OCI-LY3 (cell line): ENCODE measurements at regions not wholly inside any gene's neighbourhood (a gene's known extent, or its start where the extent isn't known, plus 50 kb on each side); places are given as distances from the start of the nearest gene placed in this dataset.

ENCODE experiments used
- H2AFZ ChIP-seq: fragments of 200-600, 300-600 bp; shearing (Covaris generic); 2 replicates; pipeline ENCODE4 v1.6.0; 2014; ENCODE audit warnings: antibody characterized with exemption, low read depth, low read length
- H3K27ac ChIP-seq: fragments of 200-600, 300-600 bp; sonication (generic); 2 replicates; pipeline ENCODE4 v1.5.1; 2014; ENCODE audit warnings: mild to moderate bottlenecking, low read length, moderate library complexity, mixed read lengths
- H3K27me3 ChIP-seq: fragments of 200-600, 300-600 bp; sonication (generic); 2 replicates; pipeline ENCODE4 v1.6.1; 2014; ENCODE audit warnings: low read depth, low read length, mixed read lengths
- H3K36me3 ChIP-seq: fragments of 200-600, 300-600 bp; sonication (generic); replicated peaks from 2 replicates; pipeline ENCODE3; 2014; ENCODE audit warnings: low read depth, low read length, mixed read lengths
- H3K4me1 ChIP-seq: fragments of 300-600, 200-600 bp; sonication (generic); 2 replicates; pipeline ENCODE4 v1.6.1; 2014; ENCODE audit warnings: low read length, mixed read lengths
- H3K4me2 ChIP-seq: fragments of 200-600, 300-600 bp; sonication (generic); 2 replicates; pipeline ENCODE4 v1.6.1; 2014; ENCODE audit warnings: low read length, mixed read lengths
- H3K4me3 ChIP-seq: fragments of 300-600, 200-600 bp; sonication (generic); 2 replicates; pipeline ENCODE4 v1.5.1; 2014; ENCODE audit warnings: antibody characterized with exemption, mild to moderate bottlenecking, low read length, moderate library complexity
- H3K79me2 ChIP-seq: fragments of 300-600, 200-600 bp; shearing (Covaris generic); 2 replicates; pipeline ENCODE4 v1.6.1; 2014; ENCODE audit warnings: mild to moderate bottlenecking, low read length, mixed read lengths
- H3K9ac ChIP-seq: fragments of 300-600, 200-600 bp; shearing (Covaris generic); 2 replicates; pipeline ENCODE4 v1.6.0; 2014; ENCODE audit warnings: mild to moderate bottlenecking, low read length, moderate library complexity
- H3K9me3 ChIP-seq: fragments of 200-600, 300-600 bp; shearing (Covaris generic); 2 replicates; pipeline ENCODE4 v1.6.1; 2014; ENCODE audit warnings: low read length, mixed read lengths; ENCODE audit not compliant: insufficient read depth
- H4K20me1 ChIP-seq: fragments of 200-600, 300-600 bp; sonication (generic); 2 replicates; pipeline ENCODE4 v1.6.1; 2016; ENCODE audit warnings: low read length, mixed read lengths; ENCODE audit not compliant: insufficient read depth
- EZH2phosphoT487 ChIP-seq: fragments of 200-600 bp; shearing (Covaris generic); IDR thresholded peaks from 2 replicates; pipeline ENCODE4 v1.6.1; 2018; ENCODE audit warnings: antibody characterized with exemption, mixed run types, low read depth
- TF ChIP-seq, protein P1 (sequence below): fragments of 200-600, 300-600 bp; sonication (generic); IDR thresholded peaks from 2 replicates; pipeline ENCODE4 v1.5.1; 2014; ENCODE audit warnings: antibody characterized with exemption, low read length, low read depth

DNA sequence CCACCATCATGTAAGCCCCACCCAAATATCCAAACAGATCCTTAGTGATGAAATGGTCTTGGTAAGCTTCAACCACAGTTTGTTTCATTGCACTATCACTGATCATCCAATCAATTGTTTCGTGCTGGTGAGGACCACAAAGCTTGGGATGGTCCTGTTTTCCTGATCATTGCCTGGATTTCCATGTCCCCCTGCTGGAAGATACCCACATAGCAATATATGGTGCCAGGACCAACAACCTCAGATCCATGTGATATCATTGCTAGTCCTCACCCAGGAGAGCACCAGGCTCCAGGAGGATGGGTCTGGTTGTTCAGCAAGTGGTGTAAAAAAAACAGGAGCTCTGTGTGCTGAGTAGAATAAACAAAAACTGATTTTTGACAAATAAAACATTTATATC, 206.5 kb upstream of the SH3BP4 start:
- no peaks in the 10 kb centered on the region for H3K4me1 ChIP-seq
- H3K27ac ChIP-seq, result no peak overlapping the region
- no peaks in the 10 kb centered on the region for H4K20me1 ChIP-seq
- H3K27me3 ChIP-seq, result no peaks in the 10 kb centered on the region
- no peaks in the 10 kb centered on the region for H3K36me3 ChIP-seq
- H2AFZ ChIP-seq, result no peak overlapping the region
- H3K9ac ChIP-seq, result no peak overlapping the region
- no peaks in the 10 kb centered on the region for H3K79me2 ChIP-seq
- no peaks in the 10 kb centered on the region for H3K9me3 ChIP-seq
- no peak overlapping the region for H3K4me3 ChIP-seq
- TF ChIP-seq EZH2phosphoT487, result no peak
- TF ChIP-seq, protein P1, sequence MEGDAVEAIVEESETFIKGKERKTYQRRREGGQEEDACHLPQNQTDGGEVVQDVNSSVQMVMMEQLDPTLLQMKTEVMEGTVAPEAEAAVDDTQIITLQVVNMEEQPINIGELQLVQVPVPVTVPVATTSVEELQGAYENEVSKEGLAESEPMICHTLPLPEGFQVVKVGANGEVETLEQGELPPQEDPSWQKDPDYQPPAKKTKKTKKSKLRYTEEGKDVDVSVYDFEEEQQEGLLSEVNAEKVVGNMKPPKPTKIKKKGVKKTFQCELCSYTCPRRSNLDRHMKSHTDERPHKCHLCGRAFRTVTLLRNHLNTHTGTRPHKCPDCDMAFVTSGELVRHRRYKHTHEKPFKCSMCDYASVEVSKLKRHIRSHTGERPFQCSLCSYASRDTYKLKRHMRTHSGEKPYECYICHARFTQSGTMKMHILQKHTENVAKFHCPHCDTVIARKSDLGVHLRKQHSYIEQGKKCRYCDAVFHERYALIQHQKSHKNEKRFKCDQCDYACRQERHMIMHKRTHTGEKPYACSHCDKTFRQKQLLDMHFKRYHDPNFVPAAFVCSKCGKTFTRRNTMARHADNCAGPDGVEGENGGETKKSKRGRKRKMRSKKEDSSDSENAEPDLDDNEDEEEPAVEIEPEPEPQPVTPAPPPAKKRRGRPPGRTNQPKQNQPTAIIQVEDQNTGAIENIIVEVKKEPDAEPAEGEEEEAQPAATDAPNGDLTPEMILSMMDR, result no peak
- no peak overlapping the region for H3K4me2 ChIP-seq

DNA sequence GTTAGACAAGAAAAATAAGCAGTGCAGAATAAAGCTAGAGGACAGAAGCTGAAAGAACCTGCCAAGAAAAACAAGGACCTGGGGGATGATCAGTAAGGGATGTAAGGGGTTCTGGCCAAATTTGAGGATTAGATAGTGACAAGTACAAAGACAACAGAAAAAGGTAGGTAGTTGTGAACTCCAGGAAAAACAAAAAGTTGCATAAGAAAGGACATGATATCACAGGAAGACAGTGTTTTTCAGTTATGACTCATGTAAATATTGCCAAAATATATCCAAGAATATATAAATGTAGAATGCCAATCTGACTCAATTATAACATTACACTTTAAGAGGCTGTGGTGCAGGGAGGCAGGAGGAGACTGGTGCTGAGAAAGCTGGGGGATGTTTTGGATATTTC, 209.8 kb upstream of the SH3BP4 start:
- no peaks in the 10 kb centered on the region for H4K20me1 ChIP-seq
- TF ChIP-seq, protein P1, result no peak
- TF ChIP-seq EZH2phosphoT487, result no peak

DNA sequence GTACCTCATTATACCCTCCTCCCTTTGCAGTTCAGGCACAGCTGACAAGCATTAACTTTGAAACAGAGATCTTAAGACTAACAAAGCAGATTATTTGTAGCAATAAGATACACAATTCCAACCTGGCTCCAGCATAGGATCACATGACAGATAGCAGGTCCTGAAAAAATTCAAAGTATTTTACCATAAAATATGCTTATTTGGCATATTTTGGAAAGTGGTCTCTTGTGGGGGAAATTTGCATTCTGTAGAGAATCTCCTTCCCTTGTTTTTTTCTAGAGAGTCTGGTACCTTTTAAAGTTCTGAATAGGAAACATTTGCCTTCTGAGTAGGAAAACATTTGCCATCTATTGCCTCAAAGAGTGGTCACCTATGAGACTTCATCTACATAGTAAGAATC, 212.8 kb upstream of the SH3BP4 start:
- Histone ChIP-seq H3K4me1 (no peaks in the 10 kb centered on the region), H3K9ac (no peak overlapping the region), H4K20me1 (no peaks in the 10 kb centered on the region), H3K4me2 (no peak overlapping the region), H3K27ac (no peak overlapping the region), H3K79me2 (no peaks in the 10 kb centered on the region), H3K27me3 (no peaks in the 10 kb centered on the region), H3K9me3 (no peaks in the 10 kb centered on the region), H2AFZ (no peak overlapping the region), H3K36me3 (no peaks in the 10 kb centered on the region), H3K4me3 (no peak overlapping the region)
- no peak for TF ChIP-seq EZH2phosphoT487

More for the DNA sequence above, 209.8 kb upstream of the SH3BP4 start:
- no peaks in the 10 kb centered on the region for H3K36me3 ChIP-seq
- no peaks in the 10 kb centered on the region for H3K9me3 ChIP-seq
- H3K4me2 ChIP-seq, result no peak overlapping the region
- H3K4me3 ChIP-seq, result no peak overlapping the region
- H3K4me1 ChIP-seq, result no peaks in the 10 kb centered on the region
- no peaks in the 10 kb centered on the region for H3K27me3 ChIP-seq
- H3K27ac ChIP-seq, result no peak overlapping the region
- H3K79me2 ChIP-seq, result no peaks in the 10 kb centered on the region
- H2AFZ ChIP-seq, result no peak overlapping the region
- H3K9ac ChIP-seq, result no peak overlapping the region

DNA sequence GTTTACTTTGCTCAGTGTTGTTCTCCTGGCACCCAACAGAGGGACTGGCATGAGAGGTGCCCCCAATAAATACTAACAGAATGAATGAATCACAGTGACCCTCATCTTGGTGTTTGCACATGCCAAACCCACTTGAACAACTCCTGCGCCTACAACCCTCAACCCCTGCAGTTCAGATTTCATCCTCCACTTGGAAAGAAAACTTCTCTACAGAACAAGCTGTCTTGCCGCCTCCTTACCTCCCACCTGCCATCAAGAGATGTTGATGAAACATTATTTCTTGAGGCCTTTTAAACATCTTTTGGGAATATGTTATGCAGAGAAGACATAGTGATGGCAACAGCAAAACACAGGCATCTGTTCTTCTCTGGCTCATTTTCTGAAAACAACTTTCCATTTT, 216.0 kb upstream of the SH3BP4 start:
- Histone ChIP-seq H3K9ac (no peak overlapping the region), H3K79me2 (no peaks in the 10 kb centered on the region), H3K9me3 (no peaks in the 10 kb centered on the region), H3K4me3 (no peak overlapping the region), H4K20me1 (no peaks in the 10 kb centered on the region), H3K4me1 (no peaks in the 10 kb centered on the region), H3K27me3 (no peaks in the 10 kb centered on the region), H2AFZ (no peak overlapping the region), H3K36me3 (no peaks in the 10 kb centered on the region), H3K27ac (no peak overlapping the region), H3K4me2 (no peak overlapping the region)
- no peak for TF ChIP-seq EZH2phosphoT487
- TF ChIP-seq, protein P1, result no peak
